ENCODE measurements at regions not wholly inside any gene's neighbourhood (a gene's known extent, or its start where the extent isn't known, plus 50 kb on each side); places are given as distances from the start of the nearest gene placed in this dataset.

GRCh38 chr2:56757884-56758545, 574.2 kb downstream of the CCDC85A start:
- TF ChIP-seq EZH2 (IDR thresholded peaks at IDR 0.05; ENCODE audit: insufficient read depth, poor library complexity, severe bottlenecking): no peak
- no peak for TF ChIP-seq EZH2phosphoT487 (IDR thresholded peaks at IDR 0.05; ENCODE audit: insufficient read depth, low read depth)

Data from GM23248 (cell line).